ENCODE measurements at regions not wholly inside any gene's neighbourhood (a gene's known extent, or its start where the extent isn't known, plus 50 kb on each side); places are given as distances from the start of the nearest gene placed in this dataset.

DNA sequence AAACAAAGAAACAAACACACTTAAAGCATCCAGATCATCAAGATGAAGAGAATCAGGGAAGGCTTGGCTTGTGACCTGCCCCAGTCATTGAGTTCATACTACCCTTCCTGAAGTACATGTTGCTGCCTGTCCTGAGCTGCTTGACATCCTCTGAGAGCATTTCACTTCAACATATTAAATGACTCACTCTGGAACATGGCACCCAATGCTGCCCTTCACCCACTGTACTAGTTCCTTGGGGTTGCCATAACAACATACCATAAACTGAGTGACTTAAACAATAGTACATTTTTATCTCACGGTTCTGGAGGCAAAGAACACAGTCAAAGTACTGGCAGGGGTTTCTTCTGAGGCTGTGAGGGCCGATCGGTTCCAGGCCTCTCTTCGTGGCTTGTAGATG lies 371.3 kb downstream of the RNF144A start:
- Histone ChIP-seq H3K4me1 (no peaks in the 10 kb centered on the region), H3K27ac (no peak overlapping the region), H3K4me3 (no peak overlapping the region), H3K27me3 (no peaks in the 10 kb centered on the region), H3K36me3 (no peaks in the 10 kb centered on the region), H3K9me3 (no peaks in the 10 kb centered on the region)
- intact Hi-C loops (cut with DNase I; ENCODE audit: low total_unique reads), result no loop called here
- ATAC-seq, result no peak
- TF ChIP-seq POLR2A (IDR thresholded peaks at IDR 0.05), result no peak
- TF ChIP-seq, protein P1, sequence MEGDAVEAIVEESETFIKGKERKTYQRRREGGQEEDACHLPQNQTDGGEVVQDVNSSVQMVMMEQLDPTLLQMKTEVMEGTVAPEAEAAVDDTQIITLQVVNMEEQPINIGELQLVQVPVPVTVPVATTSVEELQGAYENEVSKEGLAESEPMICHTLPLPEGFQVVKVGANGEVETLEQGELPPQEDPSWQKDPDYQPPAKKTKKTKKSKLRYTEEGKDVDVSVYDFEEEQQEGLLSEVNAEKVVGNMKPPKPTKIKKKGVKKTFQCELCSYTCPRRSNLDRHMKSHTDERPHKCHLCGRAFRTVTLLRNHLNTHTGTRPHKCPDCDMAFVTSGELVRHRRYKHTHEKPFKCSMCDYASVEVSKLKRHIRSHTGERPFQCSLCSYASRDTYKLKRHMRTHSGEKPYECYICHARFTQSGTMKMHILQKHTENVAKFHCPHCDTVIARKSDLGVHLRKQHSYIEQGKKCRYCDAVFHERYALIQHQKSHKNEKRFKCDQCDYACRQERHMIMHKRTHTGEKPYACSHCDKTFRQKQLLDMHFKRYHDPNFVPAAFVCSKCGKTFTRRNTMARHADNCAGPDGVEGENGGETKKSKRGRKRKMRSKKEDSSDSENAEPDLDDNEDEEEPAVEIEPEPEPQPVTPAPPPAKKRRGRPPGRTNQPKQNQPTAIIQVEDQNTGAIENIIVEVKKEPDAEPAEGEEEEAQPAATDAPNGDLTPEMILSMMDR (IDR thresholded peaks at IDR 0.05 in 4 of 5, conservative IDR thresholded peaks at IDR 0.05 in 1 of 5), result no peak
- DNase-seq, result no peak
- in situ Hi-C loops (cut with MboI; ENCODE audit: low sequenced_read_pairs in 4 of 4), result no loop called here

DNA sequence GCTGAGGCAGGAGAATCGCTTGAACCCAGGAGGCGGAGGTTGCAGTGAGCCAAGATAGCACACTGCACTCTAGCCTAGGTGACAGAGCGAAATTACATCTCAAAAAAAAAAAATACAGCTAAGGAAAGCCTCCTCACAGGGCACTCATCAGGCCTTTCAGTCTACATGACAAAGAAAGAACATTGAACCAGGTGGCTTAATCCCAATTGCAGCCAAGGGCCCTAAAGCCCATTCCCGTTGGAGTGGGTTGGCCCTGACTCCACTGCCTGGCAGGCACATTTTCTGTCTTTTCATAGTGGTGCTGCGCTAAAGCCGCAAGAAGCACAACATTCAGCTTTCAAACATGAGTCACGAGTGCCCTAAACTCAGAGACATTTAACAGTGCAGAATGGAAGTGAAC lies 372.5 kb downstream of the RNF144A start:
- no peaks in the 10 kb centered on the region for H3K27me3 ChIP-seq
- DNase-seq (no peak), ATAC-seq (no peak)
- H3K4me3 ChIP-seq, result no peak overlapping the region
- no peaks in the 10 kb centered on the region for H3K36me3 ChIP-seq
- in situ Hi-C loops (cut with MboI; ENCODE audit: low sequenced_read_pairs in 4 of 4), result no loop called here
- H3K4me1 ChIP-seq, result no peaks in the 10 kb centered on the region
- intact Hi-C loops (cut with DNase I; ENCODE audit: low total_unique reads), result no loop called here
- H3K27ac ChIP-seq, result no peak overlapping the region
- TF ChIP-seq, protein P1 (IDR thresholded peaks at IDR 0.05 in 4 of 5, conservative IDR thresholded peaks at IDR 0.05 in 1 of 5), result no peak
- TF ChIP-seq POLR2A (IDR thresholded peaks at IDR 0.05), result no peak
- no peaks in the 10 kb centered on the region for H3K9me3 ChIP-seq

DNA sequence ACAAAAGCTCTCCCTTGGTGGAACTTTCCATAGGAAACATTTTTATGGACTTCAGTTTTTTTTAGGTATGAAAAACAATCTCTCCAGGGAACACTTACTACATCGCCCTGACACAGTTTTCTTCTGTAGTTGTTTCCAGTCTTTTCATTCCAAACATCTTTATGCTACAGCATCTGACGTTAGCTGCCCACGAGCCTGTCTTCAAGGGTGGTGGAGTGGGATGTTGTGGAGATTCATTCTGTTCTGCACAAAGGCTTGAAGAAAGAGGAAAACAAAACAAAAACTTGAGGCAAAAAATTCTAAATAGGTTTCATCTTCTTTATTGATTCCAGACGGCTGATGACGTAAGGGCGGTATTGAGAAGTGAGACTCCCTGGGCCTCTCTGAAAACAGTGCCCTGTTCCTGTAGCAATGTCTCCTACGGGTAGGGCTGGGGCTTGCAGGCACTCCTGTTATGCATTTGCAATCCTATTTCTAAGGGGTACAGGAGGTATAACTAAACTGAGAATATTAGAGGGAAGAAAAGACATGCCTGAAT lies 375.0 kb downstream of the RNF144A start:
- in situ Hi-C loops (cut with MboI; ENCODE audit: low sequenced_read_pairs in 4 of 4), result no loop called here

DNA sequence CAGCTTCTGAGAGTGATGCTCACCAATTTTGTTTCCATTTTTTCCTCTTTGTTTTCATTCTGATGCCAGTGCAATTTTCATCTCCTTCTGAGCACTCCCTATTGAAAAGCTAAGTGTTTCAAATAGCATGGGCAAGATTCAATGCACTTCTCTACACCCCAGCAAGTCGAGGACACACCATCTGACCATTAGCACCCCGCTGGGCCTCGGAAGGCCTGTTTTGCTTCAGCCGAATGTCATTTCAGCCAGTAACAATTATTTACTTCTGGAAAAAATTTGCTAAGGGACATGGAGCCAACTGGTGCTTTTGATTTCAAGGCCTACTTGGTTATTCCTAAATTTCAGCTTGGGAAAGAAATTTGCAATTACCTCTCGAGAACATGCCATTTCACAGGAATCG lies 392.4 kb downstream of the RNF144A start:
- no peaks in the 10 kb centered on the region for H3K4me1 ChIP-seq
- in situ Hi-C loops (cut with MboI; ENCODE audit: low sequenced_read_pairs in 4 of 4), result no loop called here
- ATAC-seq (no peak), DNase-seq (no peak)
- H3K27me3 ChIP-seq, result no peaks in the 10 kb centered on the region
- H3K4me3 ChIP-seq, result no peak overlapping the region
- no peak for TF ChIP-seq POLR2A (IDR thresholded peaks at IDR 0.05)
- TF ChIP-seq, protein P1 (IDR thresholded peaks at IDR 0.05 in 4 of 5, conservative IDR thresholded peaks at IDR 0.05 in 1 of 5), result no peak
- no peaks in the 10 kb centered on the region for H3K9me3 ChIP-seq
- intact Hi-C loops (cut with DNase I; ENCODE audit: low total_unique reads), result no loop called here
- H3K36me3 ChIP-seq, result no peaks in the 10 kb centered on the region
- H3K27ac ChIP-seq, result no peak overlapping the region

More for the DNA sequence above, 375.0 kb downstream of the RNF144A start:
- intact Hi-C loops (cut with DNase I; ENCODE audit: low total_unique reads), result no loop called here
- H3K27ac ChIP-seq, result no peak overlapping the region
- no peak for ATAC-seq
- DNase-seq, result no peak
- no peak overlapping the region for H3K4me3 ChIP-seq
- H3K4me1 ChIP-seq, result no peaks in the 10 kb centered on the region
- H3K27me3 ChIP-seq, result no peaks in the 10 kb centered on the region
- H3K9me3 ChIP-seq, result no peaks in the 10 kb centered on the region
- TF ChIP-seq POLR2A (IDR thresholded peaks at IDR 0.05), result no peak
- TF ChIP-seq, protein P1 (IDR thresholded peaks at IDR 0.05 in 4 of 5, conservative IDR thresholded peaks at IDR 0.05 in 1 of 5), result no peak
- H3K36me3 ChIP-seq, result no peaks in the 10 kb centered on the region

GRCh38 chr2:7324706-7325105 lies 407.5 kb downstream of the RNF144A start:
- TF ChIP-seq, protein P1 (IDR thresholded peaks at IDR 0.05 in 4 of 5, conservative IDR thresholded peaks at IDR 0.05 in 1 of 5), result no peak
- no peak for TF ChIP-seq POLR2A (IDR thresholded peaks at IDR 0.05)
- Histone ChIP-seq H3K4me1 (no peaks in the 10 kb centered on the region), H3K9me3 (no peaks in the 10 kb centered on the region), H3K27ac (no peak overlapping the region), H3K27me3 (no peaks in the 10 kb centered on the region), H3K36me3 (no peaks in the 10 kb centered on the region), H3K4me3 (no peak overlapping the region)
- ATAC-seq, result no peak
- intact Hi-C loops (cut with DNase I; ENCODE audit: low total_unique reads) (no loop called here), in situ Hi-C loops (cut with MboI; ENCODE audit: low sequenced_read_pairs in 4 of 4) (no loop called here)
- DNase-seq, result no peak
